SU-DHL-6 (cell line): ENCODE measurements at regions not wholly inside any gene's neighbourhood (a gene's known extent, or its start where the extent isn't known, plus 50 kb on each side); places are given as distances from the start of the nearest gene placed in this dataset.

Experiments used
- H2AFZ ChIP-seq: fragments of 200-600 bp; sonication (generic); 2 replicates; pipeline ENCODE4 v1.6.1; 2014; ENCODE audit warnings: low read depth, mild to moderate bottlenecking, moderate library complexity, mixed read lengths, antibody characterized with exemption, low read length; ENCODE audit not compliant: severe bottlenecking
- H3F3A ChIP-seq: fragments of 200-600 bp; shearing (Covaris generic); 2 replicates; pipeline ENCODE4 v1.6.0; 2016; ENCODE audit warnings: antibody characterized with exemption, mild to moderate bottlenecking; ENCODE audit not compliant: insufficient read depth
- H3K27ac ChIP-seq: fragments of 200-600 bp; sonication (generic); 2 replicates; pipeline ENCODE4 v1.5.1; 2016; ENCODE audit warnings: low read depth, mild to moderate bottlenecking, low read length, moderate library complexity, mixed read lengths
- H3K27me3 ChIP-seq: fragments of 200-600 bp; sonication (generic), shearing (Covaris generic); 2 replicates; pipeline ENCODE4 v1.6.0; 2014; ENCODE audit warnings: mild to moderate bottlenecking, low read length
- H3K36me3 ChIP-seq: fragments of 200-600 bp; sonication (generic); 2 replicates; pipeline ENCODE4 v1.6.1; 2014; ENCODE audit warnings: mild to moderate bottlenecking, low read length, mixed read lengths
- H3K4me2 ChIP-seq: fragments of 300-600, 200-600 bp; shearing (Covaris generic), sonication (generic); 2 replicates; pipeline ENCODE4 v1.6.0; 2014; ENCODE audit warnings: low read length, low read depth, mild to moderate bottlenecking; ENCODE audit not compliant: poor library complexity, severe bottlenecking
- H3K4me3 ChIP-seq: fragments of 200-600 bp; sonication (generic); 2 replicates; pipeline ENCODE4 v1.5.1; 2014; ENCODE audit warnings: antibody characterized with exemption, low read length, mild to moderate bottlenecking, mixed read lengths; ENCODE audit not compliant: insufficient read depth, poor library complexity, severe bottlenecking
- H3K79me2 ChIP-seq: fragments of 200-600 bp; sonication (generic); 2 replicates; pipeline ENCODE4 v1.6.1; 2014; ENCODE audit warnings: mild to moderate bottlenecking, low read length, moderate library complexity; ENCODE audit not compliant: insufficient read depth
- H3K9ac ChIP-seq: fragments of 200-600 bp; sonication (generic); 2 replicates; pipeline ENCODE4 v1.7.0; 2014; ENCODE audit warnings: mild to moderate bottlenecking, low read length
- H3K9me2 ChIP-seq: fragments of 200-600 bp; sonication (generic); replicated peaks from 2 replicates; pipeline ENCODE4 v1.6.1; 2014; ENCODE audit warnings: low read length; ENCODE audit not compliant: insufficient read depth
- H3K9me3 ChIP-seq: fragments of 200-600 bp; sonication (generic); 2 replicates; pipeline ENCODE4 v1.6.1; 2014; ENCODE audit warnings: low read length, mixed read lengths; ENCODE audit not compliant: insufficient read depth
- H4K20me1 ChIP-seq: fragments of 200-600 bp; sonication (generic); 2 replicates; pipeline ENCODE4 v1.6.1; 2014; ENCODE audit warnings: low read depth, mild to moderate bottlenecking, antibody characterized with exemption, low read length, moderate library complexity, mixed read lengths
- EZH2phosphoT487 ChIP-seq: fragments of 200-600 bp; sonication (generic), shearing (Covaris generic); conservative IDR thresholded peaks from 2 replicates; pipeline ENCODE4 v1.6.1; 2018; ENCODE audit warnings: mild to moderate bottlenecking, antibody characterized with exemption, low read length, moderate library complexity, mixed read lengths
- TF ChIP-seq, protein P1 (sequence below): fragments of 200-600 bp; sonication (generic); IDR thresholded peaks from one replicate; pipeline ENCODE4 v1.5.1; 2017; ENCODE audit warnings: antibody characterized with exemption, mild to moderate bottlenecking, low read length, moderate library complexity; ENCODE audit not compliant: insufficient read depth, poor library complexity, severe bottlenecking

DNA sequence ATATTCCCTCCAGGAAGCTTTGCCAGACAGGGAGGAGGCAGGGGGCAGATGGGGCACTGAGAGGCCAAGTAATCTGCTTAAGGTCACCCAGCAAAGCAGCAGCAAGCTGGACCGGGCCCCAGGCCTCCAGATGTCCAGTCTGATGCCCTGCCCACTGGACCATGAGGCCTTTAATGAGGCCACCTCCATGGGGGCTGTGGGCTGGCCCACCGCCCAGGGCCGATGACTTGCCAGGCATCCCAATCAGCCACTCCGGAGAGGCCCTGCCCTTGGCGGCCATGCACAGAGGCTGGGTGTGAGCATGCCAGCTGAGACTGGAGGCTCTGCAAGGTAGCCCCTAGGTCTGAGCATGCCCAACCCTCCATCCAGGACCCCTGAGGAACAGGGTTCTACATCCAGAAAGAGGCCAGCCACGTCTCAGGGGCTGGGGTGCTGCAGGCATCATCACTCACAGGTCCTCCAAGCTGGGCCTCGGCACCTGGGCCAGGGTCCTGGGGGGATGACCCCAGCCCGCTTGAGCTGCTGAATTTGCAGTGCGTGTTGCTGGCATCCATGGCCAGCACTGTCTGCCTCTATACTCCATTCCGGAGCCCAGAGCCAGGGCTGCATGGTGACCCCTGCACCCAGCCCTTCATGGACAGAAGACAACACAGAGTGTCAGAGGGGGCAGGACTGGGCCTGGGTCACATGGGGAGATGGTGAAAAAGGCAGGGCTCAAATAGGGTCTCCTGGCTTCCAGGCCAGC lies 164.2 kb downstream of the INHBB start:
- Histone ChIP-seq H3K4me2 (no peak overlapping the region), H3K27ac (no peak overlapping the region), H3K79me2 (no peaks in the 10 kb centered on the region), H3K9me2 (no peaks in the 10 kb centered on the region), H3K36me3 (no peaks in the 10 kb centered on the region), H4K20me1 (no peaks in the 10 kb centered on the region), H3K27me3 (no peaks in the 10 kb centered on the region), H3K4me3 (no peak overlapping the region), H3F3A (no peaks in the 10 kb centered on the region), H2AFZ (no peak overlapping the region), H3K9me3 (no peaks in the 10 kb centered on the region), H3K9ac (no peak overlapping the region)
- TF ChIP-seq, protein P1, sequence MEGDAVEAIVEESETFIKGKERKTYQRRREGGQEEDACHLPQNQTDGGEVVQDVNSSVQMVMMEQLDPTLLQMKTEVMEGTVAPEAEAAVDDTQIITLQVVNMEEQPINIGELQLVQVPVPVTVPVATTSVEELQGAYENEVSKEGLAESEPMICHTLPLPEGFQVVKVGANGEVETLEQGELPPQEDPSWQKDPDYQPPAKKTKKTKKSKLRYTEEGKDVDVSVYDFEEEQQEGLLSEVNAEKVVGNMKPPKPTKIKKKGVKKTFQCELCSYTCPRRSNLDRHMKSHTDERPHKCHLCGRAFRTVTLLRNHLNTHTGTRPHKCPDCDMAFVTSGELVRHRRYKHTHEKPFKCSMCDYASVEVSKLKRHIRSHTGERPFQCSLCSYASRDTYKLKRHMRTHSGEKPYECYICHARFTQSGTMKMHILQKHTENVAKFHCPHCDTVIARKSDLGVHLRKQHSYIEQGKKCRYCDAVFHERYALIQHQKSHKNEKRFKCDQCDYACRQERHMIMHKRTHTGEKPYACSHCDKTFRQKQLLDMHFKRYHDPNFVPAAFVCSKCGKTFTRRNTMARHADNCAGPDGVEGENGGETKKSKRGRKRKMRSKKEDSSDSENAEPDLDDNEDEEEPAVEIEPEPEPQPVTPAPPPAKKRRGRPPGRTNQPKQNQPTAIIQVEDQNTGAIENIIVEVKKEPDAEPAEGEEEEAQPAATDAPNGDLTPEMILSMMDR, result no peak
- TF ChIP-seq EZH2phosphoT487, result no peak

DNA sequence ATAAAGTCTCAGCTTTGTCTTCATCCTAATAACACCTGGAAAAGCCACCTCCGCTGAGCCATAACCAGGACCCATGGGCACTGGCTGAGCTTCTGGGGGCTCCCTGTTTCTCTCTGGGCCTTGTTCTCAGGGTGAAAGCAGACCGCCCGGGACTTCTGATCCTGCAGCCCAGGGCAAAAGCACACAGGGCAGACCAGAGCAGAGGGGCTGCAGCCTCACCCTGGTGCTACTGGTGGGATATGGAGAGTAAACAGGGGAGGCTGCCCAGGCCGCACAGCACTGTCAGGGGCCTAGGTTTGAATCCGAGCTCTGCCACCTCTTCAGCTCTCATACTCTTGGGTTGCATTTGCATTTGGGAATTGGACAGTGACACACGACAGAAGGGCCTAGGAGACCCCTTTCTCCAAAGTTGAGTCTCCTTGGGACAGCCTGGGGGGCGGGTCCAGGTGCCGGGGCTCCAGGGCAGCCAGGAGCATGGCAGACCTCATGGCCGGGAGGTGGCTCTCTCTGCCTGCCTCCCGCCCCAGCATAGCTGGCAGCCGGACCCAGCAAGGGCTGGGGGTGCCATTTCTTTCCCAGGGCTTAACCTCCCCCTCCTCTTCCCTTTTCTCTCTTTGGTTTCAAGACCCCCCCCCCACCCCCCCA lies 164.9 kb downstream of the INHBB start:
- Histone ChIP-seq H3K4me2 (no peak overlapping the region), H3K27ac (no peak overlapping the region), H3K36me3 (no peaks in the 10 kb centered on the region), H3K4me3 (no peak overlapping the region), H3K9me2 (no peaks in the 10 kb centered on the region), H4K20me1 (no peaks in the 10 kb centered on the region), H3K9ac (no peak overlapping the region), H3K79me2 (no peaks in the 10 kb centered on the region), H3F3A (no peaks in the 10 kb centered on the region), H2AFZ (no peak overlapping the region), H3K27me3 (no peaks in the 10 kb centered on the region), H3K9me3 (no peaks in the 10 kb centered on the region)
- no peak for TF ChIP-seq EZH2phosphoT487
- TF ChIP-seq, protein P1, result no peak

DNA sequence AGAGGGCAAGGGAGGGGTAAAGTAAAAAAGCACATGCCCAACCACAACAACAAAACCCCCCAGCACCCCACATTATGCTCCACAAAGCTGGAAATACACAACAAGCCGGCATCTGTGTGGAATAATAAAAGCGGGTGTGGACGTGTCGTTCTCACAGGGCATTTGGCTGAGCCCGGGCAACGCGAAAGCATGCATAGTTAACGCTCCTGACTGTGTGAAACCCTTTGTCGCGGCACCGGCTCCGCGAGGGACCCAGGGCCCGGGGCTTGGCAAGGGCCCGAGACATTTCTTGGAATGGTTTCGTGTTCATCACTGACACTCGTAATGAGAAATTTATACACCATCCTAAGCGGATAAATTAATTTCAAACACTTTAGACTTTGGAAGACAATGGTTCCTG lies 165.6 kb downstream of the INHBB start:
- H3K9me2 ChIP-seq, result no peaks in the 10 kb centered on the region
- H3F3A ChIP-seq, result no peaks in the 10 kb centered on the region
- H3K79me2 ChIP-seq, result no peaks in the 10 kb centered on the region
- no peak for TF ChIP-seq EZH2phosphoT487
- TF ChIP-seq, protein P1, result no peak
- H3K4me3 ChIP-seq, result no peak overlapping the region
- H3K9ac ChIP-seq, result no peak overlapping the region
- no peaks in the 10 kb centered on the region for H3K27me3 ChIP-seq
- H3K36me3 ChIP-seq, result no peaks in the 10 kb centered on the region
- H3K9me3 ChIP-seq, result no peaks in the 10 kb centered on the region
- H2AFZ ChIP-seq, result no peak overlapping the region
- no peak overlapping the region for H3K4me2 ChIP-seq
- H4K20me1 ChIP-seq, result no peaks in the 10 kb centered on the region
- no peak overlapping the region for H3K27ac ChIP-seq
